T-helper 2 cell treated with Interferon-gamma antibody and Interleukin-4, amounts not matched to agents 5 μg/mL and 100 μg/mL, for 36 hours (primary cell): ENCODE measurements at regions not wholly inside any gene's neighbourhood (a gene's known extent, or its start where the extent isn't known, plus 50 kb on each side); places are given as distances from the start of the nearest gene placed in this dataset.
"Not testable (repeated sequence)": the region's sequence is repeated elsewhere in the genome, so short reads cannot be mapped to it uniquely, and the experiment has no call there.

Experiments used
- DNase-seq: peaks from one replicate; pipeline ENCODE4 v3.0.0; 2021; ENCODE audit warnings: low spot score
- H3K27ac Mint-ChIP-seq: one replicate; pipeline ENCODE4 v1.8.0; 2021; ENCODE audit warnings: mild to moderate bottlenecking, mixed read lengths
- H3K27me3 Mint-ChIP-seq: one replicate; pipeline ENCODE4 v1.8.0; 2021; ENCODE audit warnings: low read depth, mixed read lengths
- H3K36me3 Mint-ChIP-seq: one replicate; pipeline ENCODE4 v1.8.0; 2021; ENCODE audit warnings: low read depth, mixed read lengths
- H3K4me1 Mint-ChIP-seq: one replicate; pipeline ENCODE4 v1.8.0; 2021; ENCODE audit warnings: low read depth, mixed read lengths
- H3K4me3 Mint-ChIP-seq: one replicate; pipeline ENCODE4 v1.8.0; 2022; ENCODE audit warnings: mild to moderate bottlenecking, moderate library complexity, mixed read lengths
- H3K9me3 Mint-ChIP-seq: one replicate; pipeline ENCODE4 v1.8.0; 2021; ENCODE audit warnings: mixed read lengths

DNA sequence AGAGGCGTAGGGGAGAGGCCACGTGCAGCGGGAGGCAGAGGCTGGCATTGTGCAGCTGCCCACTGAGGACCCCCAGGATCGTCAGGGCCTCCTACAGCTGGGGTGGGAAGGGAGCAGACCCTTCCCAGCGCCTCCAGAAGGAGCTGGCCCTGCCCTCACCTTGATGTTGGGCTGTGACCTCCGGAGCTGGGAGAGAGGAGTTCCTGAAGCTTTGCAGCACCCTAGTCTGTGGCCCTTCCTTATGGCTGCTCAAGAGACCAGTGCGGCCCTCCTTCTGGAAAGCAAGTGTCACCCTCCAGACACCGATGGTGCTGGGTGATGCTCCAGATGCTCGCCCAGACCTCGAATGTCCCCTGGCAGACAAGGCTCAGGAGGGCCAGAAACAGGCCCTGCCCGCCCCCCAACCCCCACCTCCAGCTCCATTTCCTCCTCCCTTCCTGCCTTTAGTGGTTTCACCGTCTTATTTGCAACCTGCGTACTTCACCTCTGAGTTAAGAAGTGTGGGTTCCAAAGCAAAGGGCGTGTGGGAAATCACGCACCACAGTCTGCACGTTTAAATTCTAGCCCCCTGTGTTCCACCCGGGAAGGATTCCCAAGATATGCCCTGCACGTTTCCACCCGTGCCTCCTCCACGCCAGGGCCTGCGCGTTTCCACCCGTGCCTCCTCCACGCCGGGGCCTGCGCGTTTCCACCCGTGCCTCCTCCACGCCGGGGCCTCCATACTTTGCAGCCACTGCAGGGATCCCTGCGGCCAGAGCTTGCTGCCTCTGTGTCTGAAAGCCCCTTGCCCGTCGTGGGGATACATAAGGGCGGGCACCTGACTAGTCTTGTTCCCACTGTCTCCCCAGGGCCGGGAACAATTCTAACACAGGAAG, 152.6 kb downstream of the NPIPB11 start:
- not testable (repeated sequence) for H3K9me3 Mint-ChIP-seq, H3K4me3 Mint-ChIP-seq, DNase-seq, H3K4me1 Mint-ChIP-seq, H3K27ac Mint-ChIP-seq, H3K27me3 Mint-ChIP-seq, H3K36me3 Mint-ChIP-seq

DNA sequence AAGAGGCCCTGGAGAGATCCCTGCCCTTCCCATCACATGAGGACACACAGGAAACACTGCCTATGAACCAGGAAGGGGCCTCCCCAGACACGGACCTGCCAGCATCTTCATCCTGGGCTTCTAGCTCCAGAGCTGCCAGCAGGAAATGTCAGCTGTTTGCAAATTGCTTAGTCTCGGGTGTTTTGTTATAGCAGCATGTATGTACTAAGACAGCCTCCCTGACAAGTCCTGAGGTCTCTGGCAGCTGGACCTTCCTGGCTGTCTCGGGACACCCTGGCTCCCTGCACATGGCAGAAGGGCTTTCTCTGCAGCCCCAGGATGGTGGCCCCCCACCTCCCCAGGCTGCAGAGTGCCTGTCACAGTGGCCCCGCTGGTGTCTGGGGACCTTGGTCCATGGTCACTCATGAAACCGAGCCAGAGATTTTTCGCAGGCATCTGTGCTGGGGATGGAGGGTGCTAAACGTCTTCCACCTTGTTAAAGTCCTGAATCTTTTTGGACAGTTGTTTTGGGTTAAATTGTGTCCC, 153.4 kb downstream of the NPIPB11 start:
- H3K36me3 Mint-ChIP-seq, H3K4me3 Mint-ChIP-seq, H3K27ac Mint-ChIP-seq, H3K9me3 Mint-ChIP-seq, H3K27me3 Mint-ChIP-seq, DNase-seq: not testable (repeated sequence)
- peaks cover 10% of the 10 kb centered on the region for H3K4me1 Mint-ChIP-seq

DNA sequence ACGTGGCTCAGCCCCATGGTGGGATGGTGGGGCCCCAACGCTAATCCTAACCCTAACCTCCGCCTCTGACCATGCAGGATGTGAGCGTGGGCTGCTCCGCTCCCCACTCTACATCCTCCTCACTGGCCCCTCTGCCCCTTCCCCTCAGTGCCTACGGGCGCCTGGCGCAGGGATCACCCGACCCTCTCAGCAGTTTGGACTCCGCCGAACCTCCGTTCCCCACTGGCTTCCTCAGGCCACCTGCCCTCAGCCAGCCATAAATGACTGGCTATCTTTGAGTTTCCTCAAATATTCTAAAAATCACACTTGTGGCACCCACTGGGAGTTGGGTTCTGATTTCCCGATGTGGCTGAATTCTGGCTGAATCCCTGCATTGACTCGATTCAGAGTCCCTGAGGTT, 154.2 kb downstream of the NPIPB11 start:
- not testable (repeated sequence) for H3K27ac Mint-ChIP-seq, H3K9me3 Mint-ChIP-seq, H3K4me3 Mint-ChIP-seq, H3K27me3 Mint-ChIP-seq, DNase-seq
- Mint-ChIP-seq H3K36me3 (peaks cover 10% of the 10 kb centered on the region), H3K4me1 (peaks cover 11% of the 10 kb centered on the region)

DNA sequence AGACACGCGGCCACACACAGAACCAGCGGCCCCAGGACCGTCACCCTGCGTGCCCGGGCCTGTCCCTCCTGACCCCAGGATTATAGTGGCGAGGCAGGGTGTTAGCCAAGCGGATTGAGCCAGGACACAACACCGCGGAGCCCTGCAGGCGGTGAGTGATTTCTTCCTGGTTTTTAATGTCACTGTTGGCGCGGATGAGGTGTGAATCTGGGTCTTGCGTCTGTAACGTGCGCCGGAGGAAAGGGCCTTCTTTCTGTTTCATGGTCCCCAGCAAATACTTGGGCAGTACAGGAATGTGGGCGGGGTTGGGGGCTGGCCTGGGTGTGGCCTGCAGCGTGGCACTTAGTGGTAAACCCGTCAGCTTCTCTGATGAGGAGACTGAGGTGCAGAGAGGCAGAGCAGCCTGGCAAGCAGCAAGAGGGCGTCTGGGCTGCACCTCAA, 154.9 kb downstream of the NPIPB11 start:
- Mint-ChIP-seq H3K4me1 (peaks cover 11% of the 10 kb centered on the region), H3K36me3 (peaks cover 18% of the 10 kb centered on the region)
- not testable (repeated sequence) for H3K27ac Mint-ChIP-seq, H3K27me3 Mint-ChIP-seq, H3K9me3 Mint-ChIP-seq, H3K4me3 Mint-ChIP-seq, DNase-seq

DNA sequence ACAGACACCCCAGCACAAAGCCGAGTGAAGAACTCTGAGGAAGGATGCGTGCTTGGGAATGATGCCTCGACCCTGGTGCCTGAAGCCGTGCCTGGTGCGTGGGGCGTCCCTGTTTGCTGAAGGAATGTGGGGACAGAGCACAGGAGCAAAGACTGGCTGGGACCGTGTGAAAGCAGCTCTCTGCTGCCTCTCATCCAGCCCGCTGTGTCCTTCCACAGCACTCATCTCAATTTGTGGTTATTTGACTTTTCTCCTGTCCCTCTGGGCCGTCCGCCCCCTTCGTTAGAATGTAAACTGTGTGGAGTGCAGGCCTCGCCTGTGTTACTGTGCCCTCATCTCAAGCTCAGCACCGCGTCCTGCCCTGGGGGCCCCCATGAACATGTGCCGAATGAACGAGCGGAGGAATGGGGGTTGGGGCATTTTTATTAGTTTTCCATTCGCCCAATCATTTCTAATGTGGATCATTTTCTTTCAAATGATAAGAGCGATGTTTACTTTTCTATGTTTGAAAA, 155.5 kb downstream of the NPIPB11 start:
- not testable (repeated sequence) for H3K27me3 Mint-ChIP-seq, H3K4me3 Mint-ChIP-seq, H3K27ac Mint-ChIP-seq

DNA sequence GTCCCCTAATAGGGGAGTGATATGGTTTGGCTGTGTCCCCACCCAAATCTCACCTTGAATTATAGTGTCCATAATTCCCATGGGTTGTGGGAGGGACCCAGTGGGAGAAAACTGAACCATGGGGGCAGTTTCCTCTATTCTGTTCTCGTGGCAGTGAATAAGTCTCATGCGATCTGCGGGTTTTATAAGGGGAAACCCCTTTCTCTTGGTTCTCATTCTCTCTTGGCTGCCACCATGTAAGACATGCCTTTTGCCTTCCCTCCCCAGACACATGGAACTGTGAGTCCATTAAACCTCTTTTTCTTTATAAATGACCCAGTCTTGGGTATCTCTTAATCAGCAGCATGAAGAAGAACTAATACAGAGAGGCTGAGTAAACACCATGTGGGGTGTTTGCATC, 156.0 kb downstream of the NPIPB11 start:
- Mint-ChIP-seq H3K9me3 (peaks cover 17% of the 10 kb centered on the region), H3K4me1 (peaks cover 11% of the 10 kb centered on the region), H3K36me3 (peaks cover 25% of the 10 kb centered on the region)
- not testable (repeated sequence) for DNase-seq, H3K4me3 Mint-ChIP-seq, H3K27ac Mint-ChIP-seq, H3K27me3 Mint-ChIP-seq

More for the DNA sequence above, 155.5 kb downstream of the NPIPB11 start:
- peaks cover 11% of the 10 kb centered on the region for H3K4me1 Mint-ChIP-seq
- DNase-seq: not testable (repeated sequence)
- peaks cover 14% of the 10 kb centered on the region for H3K9me3 Mint-ChIP-seq
- peaks cover 22% of the 10 kb centered on the region for H3K36me3 Mint-ChIP-seq

DNA sequence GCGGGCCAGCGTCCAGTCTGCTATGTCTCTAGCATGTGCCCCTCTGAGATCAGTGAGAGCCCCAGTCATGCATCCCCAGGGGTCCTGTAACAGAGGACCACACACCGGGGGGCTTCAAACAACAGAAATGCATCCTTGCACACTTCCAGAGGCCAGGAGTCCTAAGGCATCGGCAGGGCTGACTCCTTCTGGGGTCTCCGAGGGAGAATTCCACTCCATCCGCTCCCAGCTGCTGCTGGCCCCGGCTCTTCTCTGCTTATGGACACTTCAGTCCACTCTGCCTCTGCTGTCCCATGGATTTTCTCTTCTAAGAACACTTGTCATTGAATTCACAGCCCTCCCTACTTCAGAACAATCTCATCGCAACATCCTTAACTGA, 157.6 kb downstream of the NPIPB11 start:
- H3K27me3 Mint-ChIP-seq, H3K27ac Mint-ChIP-seq, DNase-seq, H3K4me1 Mint-ChIP-seq, H3K4me3 Mint-ChIP-seq: not testable (repeated sequence)
- Mint-ChIP-seq H3K9me3 (peaks cover 17% of the 10 kb centered on the region), H3K36me3 (peaks cover 27% of the 10 kb centered on the region)

DNA sequence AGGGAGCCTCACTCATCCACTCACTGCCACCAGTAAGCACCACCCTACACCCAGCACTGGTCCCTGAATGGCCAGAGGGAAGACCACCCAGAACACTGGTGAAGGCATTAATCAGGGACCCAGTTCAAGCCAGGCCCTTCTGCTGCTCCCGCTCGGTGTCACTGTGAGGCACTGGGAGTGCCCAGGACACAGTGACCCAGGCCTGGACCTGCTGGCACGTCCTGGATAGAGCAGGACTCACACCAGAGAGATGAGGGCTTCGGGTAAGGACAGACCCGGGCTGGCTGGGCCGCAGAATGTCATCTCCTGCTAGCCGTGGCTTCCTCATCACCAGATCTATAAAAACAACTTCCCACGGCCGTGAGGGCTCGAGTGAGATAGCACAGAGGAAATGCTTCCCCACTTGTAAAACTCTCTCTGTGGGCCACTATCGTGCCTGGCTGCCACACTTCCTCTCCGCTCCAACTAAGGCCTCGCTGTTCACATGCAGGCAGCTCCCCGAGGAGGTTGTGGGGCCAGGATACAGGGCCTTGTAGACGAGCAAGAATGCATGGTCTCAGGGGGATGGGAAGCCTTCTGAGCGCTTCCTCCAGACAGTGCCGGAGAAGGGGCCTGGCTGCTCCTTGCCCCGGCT, 158.1 kb downstream of the NPIPB11 start:
- not testable (repeated sequence) for H3K4me3 Mint-ChIP-seq, H3K27me3 Mint-ChIP-seq, H3K4me1 Mint-ChIP-seq, DNase-seq, H3K27ac Mint-ChIP-seq
- peaks cover 17% of the 10 kb centered on the region for H3K9me3 Mint-ChIP-seq
- H3K36me3 Mint-ChIP-seq: peaks cover 27% of the 10 kb centered on the region

DNA sequence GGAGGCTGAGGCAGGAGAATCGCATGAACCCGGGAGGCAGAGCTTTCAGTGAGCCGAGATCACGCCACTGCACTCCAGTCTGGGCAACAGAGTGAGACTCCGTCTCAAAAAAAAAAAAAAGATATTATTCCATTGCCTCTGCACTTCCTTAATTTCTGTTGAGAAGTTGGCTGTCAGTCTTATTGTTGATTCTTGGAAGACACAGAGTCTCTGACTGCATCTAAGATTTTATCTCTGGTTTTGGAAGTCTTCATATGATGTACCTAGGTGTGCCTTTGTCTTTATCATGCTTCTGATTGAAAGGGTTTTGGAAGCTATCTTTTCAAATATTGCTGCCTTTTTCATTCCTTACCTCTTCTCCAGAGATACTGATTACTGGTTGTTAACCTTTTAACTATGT, 160.4 kb downstream of the NPIPB11 start:
- H3K9me3 Mint-ChIP-seq: peaks cover 17% of the 10 kb centered on the region
- not testable (repeated sequence) for H3K27me3 Mint-ChIP-seq, H3K4me1 Mint-ChIP-seq, H3K4me3 Mint-ChIP-seq, DNase-seq, H3K27ac Mint-ChIP-seq
- H3K36me3 Mint-ChIP-seq: peaks cover 27% of the 10 kb centered on the region

DNA sequence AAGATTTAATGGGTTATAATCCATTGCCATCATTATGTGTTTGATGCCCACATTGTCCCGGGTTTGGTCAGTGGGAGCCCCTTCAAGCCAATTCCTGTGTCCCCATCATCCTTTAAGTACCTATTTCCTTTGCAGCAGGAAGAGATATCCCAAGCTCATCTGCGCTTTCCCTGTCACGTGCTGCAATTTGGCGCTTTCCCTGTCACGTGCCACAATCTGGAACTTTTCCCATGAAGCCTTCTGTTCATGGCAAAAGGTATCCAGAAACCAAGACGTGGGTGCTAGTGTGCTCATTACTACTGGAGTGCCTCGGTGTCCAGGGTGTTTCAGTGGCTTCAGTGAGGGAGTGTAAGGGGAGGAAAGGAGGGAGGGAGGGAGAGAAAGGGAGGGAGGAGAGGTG, 168.5 kb downstream of the NPIPB11 start:
- Mint-ChIP-seq H3K9me3 (peaks cover 5% of the 10 kb centered on the region), H3K27me3 (no peaks in the 10 kb centered on the region), H3K4me1 (no peaks in the 10 kb centered on the region), H3K36me3 (no peaks in the 10 kb centered on the region), H3K4me3 (no peak overlapping the region), H3K27ac (no peak overlapping the region)
- no peak for DNase-seq

DNA sequence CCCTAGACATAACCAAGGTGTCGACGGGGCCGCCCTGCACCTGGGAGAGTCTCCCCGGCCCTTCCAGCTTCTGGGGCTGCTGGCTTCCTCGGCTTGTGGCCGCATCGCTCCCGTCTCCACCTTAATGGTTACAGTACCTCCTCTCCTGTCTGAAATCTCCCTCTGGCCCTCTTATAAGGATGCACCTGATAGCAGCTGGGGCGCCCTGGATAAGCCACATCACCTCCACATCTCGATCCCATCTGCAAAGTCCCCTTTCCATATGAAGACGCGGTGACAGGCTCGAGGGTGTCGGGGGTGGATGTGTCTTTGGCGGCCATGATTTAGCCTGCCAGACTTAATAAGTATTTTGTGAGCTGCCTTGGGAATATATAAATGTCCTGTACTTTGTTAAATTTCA, 169.0 kb downstream of the NPIPB11 start:
- not testable (repeated sequence) for H3K36me3 Mint-ChIP-seq, H3K9me3 Mint-ChIP-seq, H3K27ac Mint-ChIP-seq, DNase-seq, H3K4me3 Mint-ChIP-seq, H3K27me3 Mint-ChIP-seq, H3K4me1 Mint-ChIP-seq

DNA sequence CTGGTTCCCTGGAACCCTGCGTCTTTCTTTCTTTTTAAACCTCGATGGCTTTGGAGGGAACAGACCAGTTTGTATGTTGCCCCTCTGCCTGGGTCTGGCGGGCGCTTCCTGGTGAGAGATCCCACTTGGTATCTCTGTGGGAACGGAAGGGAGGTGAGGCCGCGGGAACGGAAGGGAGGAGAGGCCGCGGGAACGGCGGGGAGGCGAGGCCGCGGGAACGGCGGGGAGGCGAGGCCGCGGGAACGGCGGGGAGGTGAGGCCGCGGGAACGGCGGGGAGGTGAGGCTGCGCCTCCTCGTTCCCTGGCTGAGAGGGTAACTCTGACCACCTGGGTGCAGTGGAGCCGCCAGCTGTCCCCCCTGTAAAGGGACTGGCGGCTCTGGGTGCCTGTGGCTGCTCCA, 169.5 kb downstream of the NPIPB11 start:
- not testable (repeated sequence) for H3K36me3 Mint-ChIP-seq, H3K9me3 Mint-ChIP-seq, H3K27me3 Mint-ChIP-seq, H3K4me3 Mint-ChIP-seq, H3K4me1 Mint-ChIP-seq, H3K27ac Mint-ChIP-seq, DNase-seq

DNA sequence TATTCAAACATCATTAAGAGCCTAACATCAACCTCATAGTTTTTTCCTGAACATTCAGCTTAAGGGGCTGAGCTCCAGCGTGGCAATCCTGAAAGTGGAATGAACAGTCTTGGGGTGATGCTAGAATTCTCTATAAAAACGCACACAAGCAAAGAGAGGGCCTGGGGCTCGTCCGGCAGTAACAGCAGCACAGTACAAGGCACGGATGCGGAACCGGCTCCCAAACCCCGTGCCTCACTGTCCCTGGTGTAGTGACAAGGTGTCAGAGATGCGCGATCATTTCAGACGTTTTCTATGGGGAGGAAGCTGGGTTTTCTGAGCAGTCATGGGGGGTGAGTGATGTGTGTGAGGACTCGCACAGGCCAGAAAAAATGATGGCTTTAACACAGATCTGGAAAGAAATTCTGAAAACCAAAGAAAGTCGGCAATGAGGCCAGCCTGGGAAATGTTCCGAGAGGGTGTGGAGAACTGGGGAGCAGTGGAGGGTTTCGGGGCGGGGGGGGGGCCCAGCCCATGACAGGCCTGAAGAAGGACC, 170.6 kb downstream of the NPIPB11 start:
- H3K4me3 Mint-ChIP-seq, H3K9me3 Mint-ChIP-seq, H3K27me3 Mint-ChIP-seq, H3K27ac Mint-ChIP-seq, DNase-seq, H3K4me1 Mint-ChIP-seq, H3K36me3 Mint-ChIP-seq: not testable (repeated sequence)
